ENCODE measurements at regions not wholly inside any gene's neighbourhood (a gene's known extent, or its start where the extent isn't known, plus 50 kb on each side); places are given as distances from the start of the nearest gene placed in this dataset.

- no peak for TF ChIP-seq TAF1 (IDR thresholded peaks at IDR 0.05; ENCODE audit: low read depth)
- TF ChIP-seq EP300 (conservative IDR thresholded peaks at IDR 0.05; ENCODE audit: poor library complexity, severe bottlenecking) = no peak
Observed at GRCh38 chr18:78743078-78743477, 236.5 kb upstream of the SALL3 start.
